ENCODE measurements at regions not wholly inside any gene's neighbourhood (a gene's known extent, or its start where the extent isn't known, plus 50 kb on each side); places are given as distances from the start of the nearest gene placed in this dataset.

- DNase-seq: no peak
These were observed 707.0 kb downstream of the SORCS1 start for GRCh38 chr10:106457522-106457921.

- no peak for DNase-seq
These were observed 710.3 kb downstream of the SORCS1 start for GRCh38 chr10:106454233-106454632.

GRCh38 chr10:106450966-106451365, 713.5 kb downstream of the SORCS1 start:
- DNase-seq: no peak

GRCh38 chr10:106446920-106447319, 717.6 kb downstream of the SORCS1 start:
- DNase-seq: no peak

GRCh38 chr10:106442223-106442622, 722.3 kb downstream of the SORCS1 start:
- no peak for DNase-seq

- no peak for DNase-seq
These were observed 723.7 kb downstream of the SORCS1 start for GRCh38 chr10:106440767-106441166.

- DNase-seq: no peak
These were observed 724.2 kb downstream of the SORCS1 start for GRCh38 chr10:106440355-106440754.

- no peak for DNase-seq
These were observed 725.1 kb downstream of the SORCS1 start for GRCh38 chr10:106439366-106439765.

GRCh38 chr10:106438386-106438785, 726.1 kb downstream of the SORCS1 start:
- DNase-seq: no peak

GRCh38 chr10:106436123-106436715, 728.3 kb downstream of the SORCS1 start:
- DNase-seq: no peak

GRCh38 chr10:106435081-106435480, 729.4 kb downstream of the SORCS1 start:
- no peak for DNase-seq

GRCh38 chr10:106424981-106425380, 739.5 kb downstream of the SORCS1 start:
- DNase-seq: no peak

GRCh38 chr10:106424054-106424453, 740.5 kb downstream of the SORCS1 start:
- no peak for DNase-seq

GRCh38 chr10:106410331-106410730, 754.2 kb downstream of the SORCS1 start:
- DNase-seq: no peak

- no peak for DNase-seq
These were observed 759.4 kb downstream of the SORCS1 start for GRCh38 chr10:106405141-106405540.

GRCh38 chr10:106402458-106402857, 762.0 kb downstream of the SORCS1 start:
- no peak for DNase-seq

GRCh38 chr10:106401967-106402366, 762.5 kb downstream of the SORCS1 start:
- no peak for DNase-seq

- DNase-seq: peak; percentile 2
These were observed 763.3 kb downstream of the SORCS1 start for GRCh38 chr10:106401161-106401560.

GRCh38 chr10:106399112-106399511, 765.4 kb downstream of the SORCS1 start:
- peak; percentile 8 for DNase-seq

GRCh38 chr10:106396192-106396591, 768.3 kb downstream of the SORCS1 start:
- DNase-seq: no peak

- no peak for DNase-seq
These were observed 769.3 kb downstream of the SORCS1 start for GRCh38 chr10:106395041-106395749.

GRCh38 chr10:106392778-106393177, 771.7 kb downstream of the SORCS1 start:
- DNase-seq: no peak

GRCh38 chr10:106387063-106387462, 777.4 kb downstream of the SORCS1 start:
- no peak for DNase-seq

GRCh38 chr10:106384496-106384895, 780.0 kb downstream of the SORCS1 start:
- DNase-seq: no peak

- no peak for DNase-seq
These were observed 783.8 kb downstream of the SORCS1 start for GRCh38 chr10:106380706-106381105.
